ENCODE measurements at regions not wholly inside any gene's neighbourhood (a gene's known extent, or its start where the extent isn't known, plus 50 kb on each side); places are given as distances from the start of the nearest gene placed in this dataset.

- CTCF ChIA-PET: interaction anchor here (0.6 kb wide), 1 partner anchor 336 kb away, joined by 5 read pairs; no protein-coding TSS in a partner anchor
Observed at GRCh38 chr15:38899300-38899699, 334.7 kb upstream of the RASGRP1 start.

DNA sequence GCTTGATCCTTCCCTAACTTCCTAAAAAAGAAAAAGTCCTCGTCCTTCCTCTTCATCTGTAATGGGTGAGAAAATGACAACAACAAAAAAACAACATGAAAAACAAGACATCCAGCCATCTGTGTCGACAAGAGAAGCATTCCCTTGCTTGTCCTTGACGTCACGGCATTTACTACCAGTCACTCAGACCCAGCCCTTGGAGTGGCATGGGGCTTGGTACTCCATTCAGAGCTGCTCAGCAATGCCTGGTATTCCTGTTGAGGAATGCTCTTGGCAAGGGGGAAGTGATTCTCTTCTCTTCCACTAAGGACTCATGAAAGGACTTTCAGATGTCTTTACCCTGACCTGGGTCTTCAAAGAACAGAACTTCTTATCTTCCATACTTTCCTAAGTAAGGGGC, 339.7 kb upstream of the RASGRP1 start:
- CTCF ChIA-PET: no interaction called here
- POLR2A ChIA-PET: no interaction called here
- no peak for DNase-seq (ENCODE audit: low read depth, low spot score)
- no peaks in the 10 kb centered on the region for H3K27me3 ChIP-seq (ENCODE audit: control insufficient read depth, insufficient read depth, low read length)
- TF ChIP-seq, protein P1, sequence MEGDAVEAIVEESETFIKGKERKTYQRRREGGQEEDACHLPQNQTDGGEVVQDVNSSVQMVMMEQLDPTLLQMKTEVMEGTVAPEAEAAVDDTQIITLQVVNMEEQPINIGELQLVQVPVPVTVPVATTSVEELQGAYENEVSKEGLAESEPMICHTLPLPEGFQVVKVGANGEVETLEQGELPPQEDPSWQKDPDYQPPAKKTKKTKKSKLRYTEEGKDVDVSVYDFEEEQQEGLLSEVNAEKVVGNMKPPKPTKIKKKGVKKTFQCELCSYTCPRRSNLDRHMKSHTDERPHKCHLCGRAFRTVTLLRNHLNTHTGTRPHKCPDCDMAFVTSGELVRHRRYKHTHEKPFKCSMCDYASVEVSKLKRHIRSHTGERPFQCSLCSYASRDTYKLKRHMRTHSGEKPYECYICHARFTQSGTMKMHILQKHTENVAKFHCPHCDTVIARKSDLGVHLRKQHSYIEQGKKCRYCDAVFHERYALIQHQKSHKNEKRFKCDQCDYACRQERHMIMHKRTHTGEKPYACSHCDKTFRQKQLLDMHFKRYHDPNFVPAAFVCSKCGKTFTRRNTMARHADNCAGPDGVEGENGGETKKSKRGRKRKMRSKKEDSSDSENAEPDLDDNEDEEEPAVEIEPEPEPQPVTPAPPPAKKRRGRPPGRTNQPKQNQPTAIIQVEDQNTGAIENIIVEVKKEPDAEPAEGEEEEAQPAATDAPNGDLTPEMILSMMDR (IDR thresholded peaks at IDR 0.05; ENCODE audit: low read depth, low read length): no peak
- H3K9me3 ChIP-seq (ENCODE audit: control insufficient read depth, insufficient read depth, low read length): peaks cover 11% of the 10 kb centered on the region
- no peak overlapping the region for H3K27ac ChIP-seq (ENCODE audit: low read depth, low read length)
- H3K4me3 ChIP-seq (ENCODE audit: low read depth, low read length): no peak overlapping the region

More at GRCh38 chr15:38899300-38899699, 334.7 kb upstream of the RASGRP1 start:
- DNase-seq (ENCODE audit: low read depth, low spot score): peak; percentile 65
- TF ChIP-seq, protein P1 (IDR thresholded peaks at IDR 0.05; ENCODE audit: low read depth, low read length): no peak
- POLR2A ChIA-PET: interaction anchor here (0.6 to 1.2 kb wide), 3 partner anchors 231 to 696 kb away, joined by 3 to 9 read pairs (median 3); no protein-coding TSS in a partner anchor
- Histone ChIP-seq H3K27ac (ENCODE audit: low read depth, low read length) (no peak overlapping the region), H3K4me3 (ENCODE audit: low read depth, low read length) (no peak overlapping the region), H3K9me3 (ENCODE audit: control insufficient read depth, insufficient read depth, low read length) (peaks cover 11% of the 10 kb centered on the region), H3K27me3 (ENCODE audit: control insufficient read depth, insufficient read depth, low read length) (no peaks in the 10 kb centered on the region)

DNA sequence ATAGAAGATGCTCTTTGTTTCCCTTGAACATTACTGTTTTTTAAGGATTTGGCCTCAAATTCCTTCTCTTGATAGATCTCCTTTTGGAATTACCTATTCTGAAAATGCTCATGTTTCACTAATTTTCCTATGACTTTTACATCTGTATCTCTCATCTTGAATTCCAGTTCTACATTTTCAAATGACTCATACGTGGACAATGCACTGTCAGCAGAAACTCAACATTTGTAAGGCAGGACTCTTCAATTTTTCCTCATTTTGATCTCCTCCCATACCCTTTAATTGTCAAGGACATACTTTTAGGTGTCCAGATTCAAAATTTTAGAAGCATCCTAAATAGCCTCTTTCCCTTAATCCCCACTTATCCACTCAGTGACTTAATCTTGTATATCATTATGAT, 341.0 kb upstream of the RASGRP1 start:
- H3K27ac ChIP-seq (ENCODE audit: low read depth, low read length): no peak overlapping the region
- CTCF ChIA-PET: no interaction called here
- H3K27me3 ChIP-seq (ENCODE audit: control insufficient read depth, insufficient read depth, low read length): no peaks in the 10 kb centered on the region
- POLR2A ChIA-PET: no interaction called here
- TF ChIP-seq, protein P1 (IDR thresholded peaks at IDR 0.05; ENCODE audit: low read depth, low read length): no peak
- DNase-seq (ENCODE audit: low read depth, low spot score): no peak
- no peak overlapping the region for H3K4me3 ChIP-seq (ENCODE audit: low read depth, low read length)
- H3K9me3 ChIP-seq (ENCODE audit: control insufficient read depth, insufficient read depth, low read length): peaks cover 11% of the 10 kb centered on the region

DNA sequence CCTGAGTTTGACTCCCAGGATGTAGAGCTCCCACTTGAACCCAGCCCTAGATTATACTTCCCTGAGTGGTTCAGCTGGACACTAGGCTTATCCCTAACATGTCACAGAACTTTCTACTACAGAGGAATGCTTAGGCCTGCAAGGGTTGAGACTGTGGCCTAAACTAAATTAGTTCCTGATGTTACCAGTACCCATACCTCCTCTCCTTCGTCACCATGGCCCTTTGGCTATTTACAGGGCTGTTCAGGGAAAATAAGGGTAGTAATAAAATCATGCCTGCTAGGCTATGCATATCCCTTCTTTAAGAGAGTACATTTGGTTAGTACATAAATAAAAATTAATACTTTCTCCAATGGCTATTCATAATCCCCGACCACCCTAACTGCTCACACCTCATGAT, 356.4 kb upstream of the RASGRP1 start:
- H3K27me3 ChIP-seq (ENCODE audit: control insufficient read depth, insufficient read depth, low read length): no peaks in the 10 kb centered on the region
- DNase-seq (ENCODE audit: low read depth, low spot score): no peak
- no peaks in the 10 kb centered on the region for H3K9me3 ChIP-seq (ENCODE audit: control insufficient read depth, insufficient read depth, low read length)
- no peak overlapping the region for H3K4me3 ChIP-seq (ENCODE audit: low read depth, low read length)
- CTCF ChIA-PET: no interaction called here
- POLR2A ChIA-PET: no interaction called here
- TF ChIP-seq, protein P1 (IDR thresholded peaks at IDR 0.05; ENCODE audit: low read depth, low read length): no peak
- no peak overlapping the region for H3K27ac ChIP-seq (ENCODE audit: low read depth, low read length)

DNA sequence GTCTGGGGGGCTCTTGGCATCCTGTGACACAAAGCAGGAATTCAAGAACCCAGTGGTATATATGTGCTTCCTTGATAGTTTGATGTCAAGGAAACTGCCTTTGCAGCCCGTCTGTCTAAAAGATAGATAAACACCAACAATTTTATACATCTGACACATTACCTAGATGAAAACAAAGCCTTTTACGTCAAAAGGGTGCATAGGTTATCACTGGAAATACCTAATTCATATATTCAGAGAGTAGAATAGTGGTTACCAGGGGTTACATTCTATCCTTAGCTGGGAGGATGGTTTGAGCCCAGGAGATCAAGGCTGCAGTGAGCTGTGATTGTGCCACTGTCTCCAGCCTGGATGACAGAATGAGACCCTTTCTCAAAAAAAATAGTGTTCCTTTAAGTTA, 356.9 kb upstream of the RASGRP1 start:
- POLR2A ChIA-PET: no interaction called here
- H3K9me3 ChIP-seq (ENCODE audit: control insufficient read depth, insufficient read depth, low read length): no peaks in the 10 kb centered on the region
- CTCF ChIA-PET: no interaction called here
- H3K27me3 ChIP-seq (ENCODE audit: control insufficient read depth, insufficient read depth, low read length): no peaks in the 10 kb centered on the region
- TF ChIP-seq, protein P1 (IDR thresholded peaks at IDR 0.05; ENCODE audit: low read depth, low read length): no peak
- H3K4me3 ChIP-seq (ENCODE audit: low read depth, low read length): no peak overlapping the region
- H3K27ac ChIP-seq (ENCODE audit: low read depth, low read length): no peak overlapping the region
- DNase-seq (ENCODE audit: low read depth, low spot score): no peak
